ENCODE measurements at regions not wholly inside any gene's neighbourhood (a gene's known extent, or its start where the extent isn't known, plus 50 kb on each side); places are given as distances from the start of the nearest gene placed in this dataset.

DNA sequence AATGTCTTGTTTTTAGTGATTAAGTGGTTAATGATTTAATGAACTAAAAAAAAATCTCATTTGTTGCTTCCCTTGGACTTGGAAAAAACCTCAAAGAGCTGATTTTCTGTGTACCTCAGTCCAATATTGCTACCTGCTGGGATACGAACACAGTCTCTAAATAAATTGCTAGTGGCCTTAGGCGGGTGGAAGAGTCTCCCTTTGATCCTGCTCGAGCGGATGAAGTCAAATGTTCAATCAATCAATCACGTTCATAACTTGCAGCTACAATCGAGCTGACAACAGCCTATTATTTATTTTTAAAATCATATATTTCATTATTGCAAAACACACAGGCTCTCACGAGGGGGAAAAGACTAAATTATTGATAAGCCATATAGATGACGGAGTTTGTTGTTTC lies 57.3 kb upstream of the HABP2 start (continued):
- TF ChIP-seq MGA (IDR thresholded peaks at IDR 0.05) (no peak), MAZ (CRISPR knock-in tag; conservative IDR thresholded peaks at IDR 0.05 in 1 of 2, IDR thresholded peaks at IDR 0.05 in 1 of 2) (no peak), MCM2 (IDR thresholded peaks at IDR 0.05; ENCODE audit: low read depth) (no peak), BDP1 (IDR thresholded peaks at IDR 0.05; ENCODE audit: insufficient read depth, insufficient read length) (no peak), CBFA2T3 (IDR thresholded peaks at IDR 0.05) (no peak)
- TF ChIP-seq, protein P1, sequence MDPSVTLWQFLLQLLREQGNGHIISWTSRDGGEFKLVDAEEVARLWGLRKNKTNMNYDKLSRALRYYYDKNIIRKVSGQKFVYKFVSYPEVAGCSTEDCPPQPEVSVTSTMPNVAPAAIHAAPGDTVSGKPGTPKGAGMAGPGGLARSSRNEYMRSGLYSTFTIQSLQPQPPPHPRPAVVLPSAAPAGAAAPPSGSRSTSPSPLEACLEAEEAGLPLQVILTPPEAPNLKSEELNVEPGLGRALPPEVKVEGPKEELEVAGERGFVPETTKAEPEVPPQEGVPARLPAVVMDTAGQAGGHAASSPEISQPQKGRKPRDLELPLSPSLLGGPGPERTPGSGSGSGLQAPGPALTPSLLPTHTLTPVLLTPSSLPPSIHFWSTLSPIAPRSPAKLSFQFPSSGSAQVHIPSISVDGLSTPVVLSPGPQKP (CRISPR knock-in tag; IDR thresholded peaks at IDR 0.05): no peak
- TF ChIP-seq, protein P2, sequence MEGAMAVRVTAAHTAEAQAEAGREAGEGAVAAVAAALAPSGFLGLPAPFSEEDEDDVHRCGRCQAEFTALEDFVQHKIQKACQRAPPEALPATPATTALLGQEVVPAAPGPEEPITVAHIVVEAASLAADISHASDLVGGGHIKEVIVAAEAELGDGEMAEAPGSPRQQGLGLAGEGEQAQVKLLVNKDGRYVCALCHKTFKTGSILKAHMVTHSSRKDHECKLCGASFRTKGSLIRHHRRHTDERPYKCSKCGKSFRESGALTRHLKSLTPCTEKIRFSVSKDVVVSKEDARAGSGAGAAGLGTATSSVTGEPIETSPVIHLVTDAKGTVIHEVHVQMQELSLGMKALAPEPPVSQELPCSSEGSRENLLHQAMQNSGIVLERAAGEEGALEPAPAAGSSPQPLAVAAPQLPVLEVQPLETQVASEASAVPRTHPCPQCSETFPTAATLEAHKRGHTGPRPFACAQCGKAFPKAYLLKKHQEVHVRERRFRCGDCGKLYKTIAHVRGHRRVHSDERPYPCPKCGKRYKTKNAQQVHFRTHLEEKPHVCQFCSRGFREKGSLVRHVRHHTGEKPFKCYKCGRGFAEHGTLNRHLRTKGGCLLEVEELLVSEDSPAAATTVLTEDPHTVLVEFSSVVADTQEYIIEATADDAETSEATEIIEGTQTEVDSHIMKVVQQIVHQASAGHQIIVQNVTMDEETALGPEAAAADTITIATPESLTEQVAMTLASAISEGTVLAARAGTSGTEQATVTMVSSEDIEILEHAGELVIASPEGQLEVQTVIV (CRISPR knock-in tag; IDR thresholded peaks at IDR 0.05; ENCODE audit: borderline replicate concordance): no peak

Measured in K562 (cell line).